Breast epithelium (tissue), 4 donors: ENCODE measurements at regions not wholly inside any gene's neighbourhood (a gene's known extent, or its start where the extent isn't known, plus 50 kb on each side); places are given as distances from the start of the nearest gene placed in this dataset.

ENCODE experiments used
- DNase-seq, 2 donors: peaks; one replicate each; pipeline ENCODE4 v3.0.0-alpha.2; 2019; ENCODE audit warnings: low spot score in 2 of 2
- H3K27ac ChIP-seq, 2 donors: fragments of 200-600 bp; sonication (generic) in 1 of 2; one replicate each; pipeline ENCODE4 v1.5.1; 2016 to 2019; ENCODE audit warnings: mild to moderate bottlenecking in 1 of 2
- H3K27me3 ChIP-seq, 2 donors: fragments of 200-600 bp; sonication (generic) in 1 of 2; one replicate each; pipeline versions ENCODE4 v1.5.1 to v1.6.0; 2017 to 2019; ENCODE audit warnings: control low read depth in 1 of 2, mild to moderate bottlenecking in 1 of 2
- H3K36me3 ChIP-seq: fragments of 200-600 bp; one replicate; pipeline ENCODE4 v1.5.1; 2019
- H3K4me1 ChIP-seq, 2 donors: fragments of 200-600 bp; sonication (generic); one replicate each; pipeline ENCODE4 v1.5.1; 2016 to 2019; ENCODE audit warnings: control low read depth in 1 of 2
- H3K4me3 ChIP-seq, 3 donors: fragments of 200-600 bp; sonication (generic); 1 replicate in 2 of 3; 2 replicates in 1 of 3; pipeline ENCODE4 v1.5.1; 2016 to 2019; ENCODE audit warnings: mild to moderate bottlenecking in 3 of 3, moderate library complexity in 2 of 3
- H3K9me3 ChIP-seq, 2 donors: fragments of 200-600 bp; sonication (generic) in 1 of 2; one replicate each; pipeline ENCODE4 v1.5.1; 2016 to 2019; ENCODE audit warnings: control low read depth in 1 of 2
- CTCF ChIP-seq, 3 donors: fragments of 450-650 bp; IDR thresholded peaks; one replicate each; pipeline ENCODE4 v1.5.1; 2016 to 2017; ENCODE audit warnings: antibody characterized with exemption in 3 of 3, mild to moderate bottlenecking in 3 of 3, moderate library complexity in 3 of 3
- POLR2A ChIP-seq: fragments of 450-650 bp; IDR thresholded peaks from one replicate; pipeline ENCODE4 v1.6.1; 2016; ENCODE audit warnings: antibody characterized with exemption, mild to moderate bottlenecking, moderate library complexity
- POLR2AphosphoS5 ChIP-seq, 3 donors: sonication (generic); formaldehyde crosslinking; IDR thresholded peaks; one replicate each; pipeline ENCODE4 v1.6.1; 2017; ENCODE audit warnings: antibody characterized with exemption in 3 of 3
- intact Hi-C: fragments of 100-400 bp; cut with DNase I; formaldehyde crosslinking; loops from one replicate; pipeline ENCODE4 v1.15.1; 2023; ENCODE audit warnings: low total_unique reads

GRCh38 chr10:47235484-47235883 is 64.5 kb upstream of the GDF10 start:
- H3K36me3 ChIP-seq: no peaks in the 10 kb centered on the region
- H3K27me3 ChIP-seq: no peaks in the 10 kb centered on the region
- H3K9me3 ChIP-seq: peaks cover 0 to 4% of the 10 kb centered on the region in 2 donors
- no peak overlapping the region for H3K4me3 ChIP-seq
- H3K4me1 ChIP-seq: no peaks in the 10 kb centered on the region
- no peak for TF ChIP-seq CTCF (IDR thresholded peaks at IDR 0.05)
- intact Hi-C loops: no loop called here
- H3K27ac ChIP-seq: no peak overlapping the region
- DNase-seq: no peak

GRCh38 chr10:47237316-47238260 is 62.4 kb upstream of the GDF10 start:
- Histone ChIP-seq H3K4me1 (no peaks in the 10 kb centered on the region), H3K27ac (no peak overlapping the region), H3K36me3 (no peaks in the 10 kb centered on the region), H3K9me3 (peaks cover 0 to 4% of the 10 kb centered on the region in 2 donors), H3K4me3 (no peak overlapping the region), H3K27me3 (no peaks in the 10 kb centered on the region)
- no peak for DNase-seq
- TF ChIP-seq POLR2AphosphoS5 (IDR thresholded peaks at IDR 0.05): no peak
- no peak for TF ChIP-seq CTCF (IDR thresholded peaks at IDR 0.05)
- TF ChIP-seq POLR2A: no peak
- intact Hi-C loops: no loop called here

- intact Hi-C loops: no loop called here
- no peak for DNase-seq
- H3K9me3 ChIP-seq: peaks cover 0 to 4% of the 10 kb centered on the region in 2 donors
- no peaks in the 10 kb centered on the region for H3K27me3 ChIP-seq
- no peaks in the 10 kb centered on the region for H3K4me1 ChIP-seq
- no peak overlapping the region for H3K27ac ChIP-seq
- no peak overlapping the region for H3K4me3 ChIP-seq
- TF ChIP-seq CTCF (IDR thresholded peaks at IDR 0.05) (no peak), POLR2A (no peak), POLR2AphosphoS5 (IDR thresholded peaks at IDR 0.05) (no peak)
- H3K36me3 ChIP-seq: no peaks in the 10 kb centered on the region
Measured at GRCh38 chr10:47238331-47239095, 61.5 kb upstream of the GDF10 start.

- intact Hi-C loops: no loop called here
- Histone ChIP-seq H3K4me1 (no peaks in the 10 kb centered on the region), H3K4me3 (no peak overlapping the region), H3K9me3 (peaks cover 0 to 4% of the 10 kb centered on the region in 2 donors), H3K27ac (no peak overlapping the region), H3K27me3 (no peaks in the 10 kb centered on the region), H3K36me3 (no peaks in the 10 kb centered on the region)
- TF ChIP-seq POLR2AphosphoS5 (IDR thresholded peaks at IDR 0.05) (no peak), CTCF (IDR thresholded peaks at IDR 0.05) (no peak), POLR2A (no peak)
- no peak for DNase-seq
Measured at GRCh38 chr10:47239211-47239610, 60.8 kb upstream of the GDF10 start.

GRCh38 chr10:47240173-47240572 is 59.8 kb upstream of the GDF10 start:
- H3K9me3 ChIP-seq: peaks cover 0 to 4% of the 10 kb centered on the region in 2 donors
- no peak for DNase-seq
- no peak overlapping the region for H3K27ac ChIP-seq
- H3K4me3 ChIP-seq: no peak overlapping the region
- no peaks in the 10 kb centered on the region for H3K36me3 ChIP-seq
- intact Hi-C loops: no loop called here
- no peak for TF ChIP-seq POLR2A
- no peak for TF ChIP-seq POLR2AphosphoS5 (IDR thresholded peaks at IDR 0.05)
- TF ChIP-seq CTCF (IDR thresholded peaks at IDR 0.05): no peak
- H3K4me1 ChIP-seq: no peaks in the 10 kb centered on the region
- H3K27me3 ChIP-seq: no peaks in the 10 kb centered on the region
